ENCODE measurements at regions not wholly inside any gene's neighbourhood (a gene's known extent, or its start where the extent isn't known, plus 50 kb on each side); places are given as distances from the start of the nearest gene placed in this dataset.

DNA sequence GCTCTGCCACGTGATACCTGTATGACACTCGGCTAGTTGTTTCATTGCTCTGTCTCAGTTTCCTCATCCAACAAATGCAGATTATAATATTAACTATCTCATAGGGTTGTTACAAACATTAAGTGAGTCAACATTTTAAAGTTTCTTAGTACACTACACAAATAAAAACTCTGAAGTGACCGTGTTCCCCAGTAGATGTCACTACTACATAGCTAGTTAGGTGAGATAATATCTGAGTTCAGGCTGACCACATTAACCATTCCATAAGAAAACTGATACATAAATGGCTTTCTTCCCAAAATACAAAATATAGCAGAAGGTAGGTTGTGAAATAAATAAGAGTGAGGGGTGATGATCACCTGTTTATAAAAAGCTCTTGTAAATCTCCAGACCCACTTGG, 214.1 kb downstream of the NUF2 start:
- no peak overlapping the region for H2AFZ ChIP-seq (ENCODE audit: low read depth)
- TF ChIP-seq RAD21 (IDR thresholded peaks at IDR 0.05; ENCODE audit: low read length) (peak; percentile 62), FOXJ3 (CRISPR knock-in tag; IDR thresholded peaks at IDR 0.05) (no peak), GATA2 (CRISPR knock-in tag; IDR thresholded peaks at IDR 0.05) (no peak), NRF1 (IDR thresholded peaks at IDR 0.05; ENCODE audit: low read depth, low read length) (no peak), SMC3 (IDR thresholded peaks at IDR 0.05; ENCODE audit: low read depth, low read length) (peak; percentile 31; the same call in 1 of the 2 replicates), NFIC (IDR thresholded peaks at IDR 0.05; ENCODE audit: borderline replicate concordance) (no peak), RFX5 (IDR thresholded peaks at IDR 0.05; ENCODE audit: low read length) (no peak), YY1 (IDR thresholded peaks at IDR 0.05; ENCODE audit: low read depth) (no peak), MEF2A (IDR thresholded peaks at IDR 0.05; ENCODE audit: borderline replicate concordance, low read depth) (no peak), EP300 (IDR thresholded peaks at IDR 0.05; ENCODE audit: borderline replicate concordance in 1 of 2, low read depth in 1 of 2, low read length in 1 of 2) (no peak), SIN3A (IDR thresholded peaks at IDR 0.05; ENCODE audit: borderline replicate concordance, low read depth, low read length) (no peak), FOSL2 (IDR thresholded peaks at IDR 0.05; ENCODE audit: borderline replicate concordance, low read depth) (no peak), EZH2phosphoT487 (IDR thresholded peaks at IDR 0.05; ENCODE audit: borderline replicate concordance, low read depth) (no peak), TAF1 (IDR thresholded peaks at IDR 0.05; ENCODE audit: borderline replicate concordance, low read depth, low read length) (no peak), RXRA (IDR thresholded peaks at IDR 0.05; ENCODE audit: borderline replicate concordance, low read depth) (no peak), JUND (IDR thresholded peaks at IDR 0.05) (no peak), RCOR1 (IDR thresholded peaks at IDR 0.05; ENCODE audit: low read length) (no peak), GABPA (IDR thresholded peaks at IDR 0.05; ENCODE audit: low read depth) (no peak), FOXM1 (IDR thresholded peaks at IDR 0.05; ENCODE audit: low read depth) (no peak)
- TF ChIP-seq, protein P1, sequence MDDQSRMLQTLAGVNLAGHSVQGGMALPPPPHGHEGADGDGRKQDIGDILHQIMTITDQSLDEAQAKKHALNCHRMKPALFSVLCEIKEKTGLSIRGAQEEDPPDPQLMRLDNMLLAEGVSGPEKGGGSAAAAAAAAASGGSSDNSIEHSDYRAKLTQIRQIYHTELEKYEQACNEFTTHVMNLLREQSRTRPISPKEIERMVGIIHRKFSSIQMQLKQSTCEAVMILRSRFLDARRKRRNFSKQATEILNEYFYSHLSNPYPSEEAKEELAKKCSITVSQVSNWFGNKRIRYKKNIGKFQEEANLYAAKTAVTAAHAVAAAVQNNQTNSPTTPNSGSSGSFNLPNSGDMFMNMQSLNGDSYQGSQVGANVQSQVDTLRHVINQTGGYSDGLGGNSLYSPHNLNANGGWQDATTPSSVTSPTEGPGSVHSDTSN (IDR thresholded peaks at IDR 0.05) = no peak
- TF ChIP-seq, protein P2, sequence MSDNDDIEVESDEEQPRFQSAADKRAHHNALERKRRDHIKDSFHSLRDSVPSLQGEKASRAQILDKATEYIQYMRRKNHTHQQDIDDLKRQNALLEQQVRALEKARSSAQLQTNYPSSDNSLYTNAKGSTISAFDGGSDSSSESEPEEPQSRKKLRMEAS (IDR thresholded peaks at IDR 0.05; ENCODE audit: low read depth) = no peak
- TF ChIP-seq, protein P3, sequence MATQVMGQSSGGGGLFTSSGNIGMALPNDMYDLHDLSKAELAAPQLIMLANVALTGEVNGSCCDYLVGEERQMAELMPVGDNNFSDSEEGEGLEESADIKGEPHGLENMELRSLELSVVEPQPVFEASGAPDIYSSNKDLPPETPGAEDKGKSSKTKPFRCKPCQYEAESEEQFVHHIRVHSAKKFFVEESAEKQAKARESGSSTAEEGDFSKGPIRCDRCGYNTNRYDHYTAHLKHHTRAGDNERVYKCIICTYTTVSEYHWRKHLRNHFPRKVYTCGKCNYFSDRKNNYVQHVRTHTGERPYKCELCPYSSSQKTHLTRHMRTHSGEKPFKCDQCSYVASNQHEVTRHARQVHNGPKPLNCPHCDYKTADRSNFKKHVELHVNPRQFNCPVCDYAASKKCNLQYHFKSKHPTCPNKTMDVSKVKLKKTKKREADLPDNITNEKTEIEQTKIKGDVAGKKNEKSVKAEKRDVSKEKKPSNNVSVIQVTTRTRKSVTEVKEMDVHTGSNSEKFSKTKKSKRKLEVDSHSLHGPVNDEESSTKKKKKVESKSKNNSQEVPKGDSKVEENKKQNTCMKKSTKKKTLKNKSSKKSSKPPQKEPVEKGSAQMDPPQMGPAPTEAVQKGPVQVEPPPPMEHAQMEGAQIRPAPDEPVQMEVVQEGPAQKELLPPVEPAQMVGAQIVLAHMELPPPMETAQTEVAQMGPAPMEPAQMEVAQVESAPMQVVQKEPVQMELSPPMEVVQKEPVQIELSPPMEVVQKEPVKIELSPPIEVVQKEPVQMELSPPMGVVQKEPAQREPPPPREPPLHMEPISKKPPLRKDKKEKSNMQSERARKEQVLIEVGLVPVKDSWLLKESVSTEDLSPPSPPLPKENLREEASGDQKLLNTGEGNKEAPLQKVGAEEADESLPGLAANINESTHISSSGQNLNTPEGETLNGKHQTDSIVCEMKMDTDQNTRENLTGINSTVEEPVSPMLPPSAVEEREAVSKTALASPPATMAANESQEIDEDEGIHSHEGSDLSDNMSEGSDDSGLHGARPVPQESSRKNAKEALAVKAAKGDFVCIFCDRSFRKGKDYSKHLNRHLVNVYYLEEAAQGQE (IDR thresholded peaks at IDR 0.05; ENCODE audit: low read depth, low read length) = no peak
- TF ChIP-seq, protein P4, sequence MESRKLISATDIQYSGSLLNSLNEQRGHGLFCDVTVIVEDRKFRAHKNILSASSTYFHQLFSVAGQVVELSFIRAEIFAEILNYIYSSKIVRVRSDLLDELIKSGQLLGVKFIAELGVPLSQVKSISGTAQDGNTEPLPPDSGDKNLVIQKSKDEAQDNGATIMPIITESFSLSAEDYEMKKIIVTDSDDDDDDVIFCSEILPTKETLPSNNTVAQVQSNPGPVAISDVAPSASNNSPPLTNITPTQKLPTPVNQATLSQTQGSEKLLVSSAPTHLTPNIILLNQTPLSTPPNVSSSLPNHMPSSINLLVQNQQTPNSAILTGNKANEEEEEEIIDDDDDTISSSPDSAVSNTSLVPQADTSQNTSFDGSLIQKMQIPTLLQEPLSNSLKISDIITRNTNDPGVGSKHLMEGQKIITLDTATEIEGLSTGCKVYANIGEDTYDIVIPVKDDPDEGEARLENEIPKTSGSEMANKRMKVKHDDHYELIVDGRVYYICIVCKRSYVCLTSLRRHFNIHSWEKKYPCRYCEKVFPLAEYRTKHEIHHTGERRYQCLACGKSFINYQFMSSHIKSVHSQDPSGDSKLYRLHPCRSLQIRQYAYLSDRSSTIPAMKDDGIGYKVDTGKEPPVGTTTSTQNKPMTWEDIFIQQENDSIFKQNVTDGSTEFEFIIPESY (IDR thresholded peaks at IDR 0.05; ENCODE audit: borderline replicate concordance, low read depth) = no peak
- TF ChIP-seq, protein P5, sequence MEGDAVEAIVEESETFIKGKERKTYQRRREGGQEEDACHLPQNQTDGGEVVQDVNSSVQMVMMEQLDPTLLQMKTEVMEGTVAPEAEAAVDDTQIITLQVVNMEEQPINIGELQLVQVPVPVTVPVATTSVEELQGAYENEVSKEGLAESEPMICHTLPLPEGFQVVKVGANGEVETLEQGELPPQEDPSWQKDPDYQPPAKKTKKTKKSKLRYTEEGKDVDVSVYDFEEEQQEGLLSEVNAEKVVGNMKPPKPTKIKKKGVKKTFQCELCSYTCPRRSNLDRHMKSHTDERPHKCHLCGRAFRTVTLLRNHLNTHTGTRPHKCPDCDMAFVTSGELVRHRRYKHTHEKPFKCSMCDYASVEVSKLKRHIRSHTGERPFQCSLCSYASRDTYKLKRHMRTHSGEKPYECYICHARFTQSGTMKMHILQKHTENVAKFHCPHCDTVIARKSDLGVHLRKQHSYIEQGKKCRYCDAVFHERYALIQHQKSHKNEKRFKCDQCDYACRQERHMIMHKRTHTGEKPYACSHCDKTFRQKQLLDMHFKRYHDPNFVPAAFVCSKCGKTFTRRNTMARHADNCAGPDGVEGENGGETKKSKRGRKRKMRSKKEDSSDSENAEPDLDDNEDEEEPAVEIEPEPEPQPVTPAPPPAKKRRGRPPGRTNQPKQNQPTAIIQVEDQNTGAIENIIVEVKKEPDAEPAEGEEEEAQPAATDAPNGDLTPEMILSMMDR (IDR thresholded peaks at IDR 0.05) = peak; percentile 53
- TF ChIP-seq, protein P6, sequence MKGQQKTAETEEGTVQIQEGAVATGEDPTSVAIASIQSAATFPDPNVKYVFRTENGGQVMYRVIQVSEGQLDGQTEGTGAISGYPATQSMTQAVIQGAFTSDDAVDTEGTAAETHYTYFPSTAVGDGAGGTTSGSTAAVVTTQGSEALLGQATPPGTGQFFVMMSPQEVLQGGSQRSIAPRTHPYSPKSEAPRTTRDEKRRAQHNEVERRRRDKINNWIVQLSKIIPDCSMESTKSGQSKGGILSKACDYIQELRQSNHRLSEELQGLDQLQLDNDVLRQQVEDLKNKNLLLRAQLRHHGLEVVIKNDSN (IDR thresholded peaks at IDR 0.05; ENCODE audit: borderline replicate concordance, low read depth) = no peak

More for the DNA sequence above, 214.1 kb downstream of the NUF2 start:
- H3K9me2 ChIP-seq = no peaks in the 10 kb centered on the region
- CTCF ChIA-PET = interaction anchor here (0.6 to 3.8 kb wide), 9 partner anchors 9 to 1537 kb away, joined by 3 to 15 read pairs (median 3); no protein-coding TSS in a partner anchor
- H3K9me3 ChIP-seq = no peaks in the 10 kb centered on the region
- H3F3A ChIP-seq (replicated peaks; ENCODE audit: insufficient read depth) = no peaks in the 10 kb centered on the region
- H3K27me3 ChIP-seq (ENCODE audit: insufficient read depth) = no peaks in the 10 kb centered on the region; the same call in 1 of the 2 replicates
- H4K20me1 ChIP-seq (ENCODE audit: insufficient read depth) = no peaks in the 10 kb centered on the region
- H3K9ac ChIP-seq = no peak overlapping the region
- no peaks in the 10 kb centered on the region for H3K79me2 ChIP-seq (ENCODE audit: insufficient read depth)
- POLR2A ChIA-PET = no interaction called here
- peak; percentile 12 for DNase-seq
- WGBS (ENCODE audit: low lambda C conversion rate) = 30% methylated on average over 3 of the region's 3 CpGs
- no peak overlapping the region for H3K27ac ChIP-seq (ENCODE audit: low read depth in 2 of 2, low read length in 1 of 2)
- peaks cover 0 to 15% of the 10 kb centered on the region in 2 experiments; a peak in 1 of 4 replicates for H3K4me1 ChIP-seq (ENCODE audit: control insufficient read depth in 1 of 2, insufficient read depth in 2 of 2, low read depth in 1 of 2, low read length in 1 of 2)
- H3K36me3 ChIP-seq (replicated peaks in 1 of 2; ENCODE audit: control insufficient read depth in 1 of 2, insufficient read depth in 2 of 2, low read length in 1 of 2) = no peaks in the 10 kb centered on the region
- peak overlapping the region in 1 of 2 experiments; percentile 30; a peak in 1 of 4 replicates for H3K4me3 ChIP-seq (ENCODE audit: low read depth in 2 of 2, low read length in 1 of 2)
- no peak overlapping the region for H3K4me2 ChIP-seq

All from SK-N-SH (cell line).